SU-DHL-6 (cell line): ENCODE measurements at regions not wholly inside any gene's neighbourhood (a gene's known extent, or its start where the extent isn't known, plus 50 kb on each side); places are given as distances from the start of the nearest gene placed in this dataset.

Experiments used
- EZH2phosphoT487 ChIP-seq: fragments of 200-600 bp; sonication (generic), shearing (Covaris generic); conservative IDR thresholded peaks from 2 replicates; pipeline ENCODE4 v1.6.1; 2018; ENCODE audit warnings: mild to moderate bottlenecking, antibody characterized with exemption, low read length, moderate library complexity, mixed read lengths
- TF ChIP-seq, protein P1 (sequence below): fragments of 200-600 bp; sonication (generic); IDR thresholded peaks from one replicate; pipeline ENCODE4 v1.5.1; 2017; ENCODE audit warnings: antibody characterized with exemption, mild to moderate bottlenecking, low read length, moderate library complexity; ENCODE audit not compliant: insufficient read depth, poor library complexity, severe bottlenecking

GRCh38 chr2:7225848-7226247 lies 308.6 kb downstream of the RNF144A start:
- no peak for TF ChIP-seq EZH2phosphoT487
- TF ChIP-seq, protein P1, sequence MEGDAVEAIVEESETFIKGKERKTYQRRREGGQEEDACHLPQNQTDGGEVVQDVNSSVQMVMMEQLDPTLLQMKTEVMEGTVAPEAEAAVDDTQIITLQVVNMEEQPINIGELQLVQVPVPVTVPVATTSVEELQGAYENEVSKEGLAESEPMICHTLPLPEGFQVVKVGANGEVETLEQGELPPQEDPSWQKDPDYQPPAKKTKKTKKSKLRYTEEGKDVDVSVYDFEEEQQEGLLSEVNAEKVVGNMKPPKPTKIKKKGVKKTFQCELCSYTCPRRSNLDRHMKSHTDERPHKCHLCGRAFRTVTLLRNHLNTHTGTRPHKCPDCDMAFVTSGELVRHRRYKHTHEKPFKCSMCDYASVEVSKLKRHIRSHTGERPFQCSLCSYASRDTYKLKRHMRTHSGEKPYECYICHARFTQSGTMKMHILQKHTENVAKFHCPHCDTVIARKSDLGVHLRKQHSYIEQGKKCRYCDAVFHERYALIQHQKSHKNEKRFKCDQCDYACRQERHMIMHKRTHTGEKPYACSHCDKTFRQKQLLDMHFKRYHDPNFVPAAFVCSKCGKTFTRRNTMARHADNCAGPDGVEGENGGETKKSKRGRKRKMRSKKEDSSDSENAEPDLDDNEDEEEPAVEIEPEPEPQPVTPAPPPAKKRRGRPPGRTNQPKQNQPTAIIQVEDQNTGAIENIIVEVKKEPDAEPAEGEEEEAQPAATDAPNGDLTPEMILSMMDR: no peak
